ENCODE measurements at regions not wholly inside any gene's neighbourhood (a gene's known extent, or its start where the extent isn't known, plus 50 kb on each side); places are given as distances from the start of the nearest gene placed in this dataset.

DNA sequence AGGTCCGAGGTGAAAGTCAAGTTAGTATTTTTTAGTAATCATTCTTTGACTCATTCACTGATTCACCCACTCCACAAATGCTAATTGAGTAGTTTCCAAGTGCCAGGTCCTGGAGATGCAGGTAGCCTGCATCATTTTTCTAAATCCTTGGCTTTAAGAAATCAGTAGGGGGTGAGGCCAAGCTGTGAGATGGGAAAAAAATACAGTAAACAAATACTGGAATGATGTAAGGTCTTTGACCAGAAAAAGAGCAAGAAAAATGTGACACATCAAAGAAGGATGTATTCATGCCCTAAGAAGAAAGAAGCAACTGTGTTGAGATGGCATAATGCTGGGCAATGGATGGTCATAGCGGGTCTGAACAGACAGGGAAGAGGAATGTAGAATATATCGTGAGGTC is 1386.6 kb downstream of the PCDH7 start:
- DNase-seq, result no peak
- Mint-ChIP-seq H3K36me3 (ENCODE audit: insufficient read depth, unreplicated experiment) (no peaks in the 10 kb centered on the region), H3K27me3 (ENCODE audit: unreplicated experiment) (no peaks in the 10 kb centered on the region), H3K4me1 (ENCODE audit: low read depth, unreplicated experiment) (no peaks in the 10 kb centered on the region), H3K9me3 (ENCODE audit: low read depth, unreplicated experiment) (peaks cover 9% of the 10 kb centered on the region), H3K27ac (ENCODE audit: unreplicated experiment) (no peak overlapping the region), H3K4me3 (ENCODE audit: low read depth, unreplicated experiment) (no peak overlapping the region)
- BruUV-seq (replicated peaks), result no TSS peak
- TF ChIP-seq, protein P1, sequence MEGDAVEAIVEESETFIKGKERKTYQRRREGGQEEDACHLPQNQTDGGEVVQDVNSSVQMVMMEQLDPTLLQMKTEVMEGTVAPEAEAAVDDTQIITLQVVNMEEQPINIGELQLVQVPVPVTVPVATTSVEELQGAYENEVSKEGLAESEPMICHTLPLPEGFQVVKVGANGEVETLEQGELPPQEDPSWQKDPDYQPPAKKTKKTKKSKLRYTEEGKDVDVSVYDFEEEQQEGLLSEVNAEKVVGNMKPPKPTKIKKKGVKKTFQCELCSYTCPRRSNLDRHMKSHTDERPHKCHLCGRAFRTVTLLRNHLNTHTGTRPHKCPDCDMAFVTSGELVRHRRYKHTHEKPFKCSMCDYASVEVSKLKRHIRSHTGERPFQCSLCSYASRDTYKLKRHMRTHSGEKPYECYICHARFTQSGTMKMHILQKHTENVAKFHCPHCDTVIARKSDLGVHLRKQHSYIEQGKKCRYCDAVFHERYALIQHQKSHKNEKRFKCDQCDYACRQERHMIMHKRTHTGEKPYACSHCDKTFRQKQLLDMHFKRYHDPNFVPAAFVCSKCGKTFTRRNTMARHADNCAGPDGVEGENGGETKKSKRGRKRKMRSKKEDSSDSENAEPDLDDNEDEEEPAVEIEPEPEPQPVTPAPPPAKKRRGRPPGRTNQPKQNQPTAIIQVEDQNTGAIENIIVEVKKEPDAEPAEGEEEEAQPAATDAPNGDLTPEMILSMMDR (IDR thresholded peaks at IDR 0.05; ENCODE audit: unreplicated experiment), result no peak
- CTCF ChIA-PET, result no interaction called here
- intact Hi-C loops (cut with micrococcal nuclease; ENCODE audit: unreplicated experiment), result no loop called here

DNA sequence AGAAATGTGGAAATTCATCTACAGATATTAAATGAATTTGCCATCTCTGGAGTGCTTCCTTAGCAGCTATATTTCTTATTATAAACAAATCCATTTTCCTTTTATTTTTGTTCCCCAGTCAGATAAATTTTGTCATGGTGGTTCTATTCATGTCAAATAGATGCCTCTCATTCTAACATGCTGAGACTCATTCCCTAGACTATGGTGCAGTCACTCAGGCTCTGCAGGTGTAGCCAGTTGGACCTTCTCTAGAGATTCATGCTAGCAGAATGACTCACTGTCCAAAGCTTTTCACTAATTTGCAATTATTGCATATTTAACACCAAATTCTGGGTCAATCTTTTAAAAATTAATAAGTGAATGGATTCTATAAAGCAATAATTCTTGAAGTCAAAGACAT is 1392.7 kb downstream of the PCDH7 start:
- Mint-ChIP-seq H3K27ac (ENCODE audit: unreplicated experiment) (no peak overlapping the region), H3K4me1 (ENCODE audit: low read depth, unreplicated experiment) (no peaks in the 10 kb centered on the region), H3K27me3 (ENCODE audit: unreplicated experiment) (no peaks in the 10 kb centered on the region), H3K9me3 (ENCODE audit: low read depth, unreplicated experiment) (peaks cover 6% of the 10 kb centered on the region), H3K36me3 (ENCODE audit: insufficient read depth, unreplicated experiment) (no peaks in the 10 kb centered on the region), H3K4me3 (ENCODE audit: low read depth, unreplicated experiment) (no peak overlapping the region)
- TF ChIP-seq, protein P1 (IDR thresholded peaks at IDR 0.05; ENCODE audit: unreplicated experiment), result no peak
- no peak for DNase-seq
- no TSS peak for BruUV-seq (replicated peaks)
- intact Hi-C loops (cut with micrococcal nuclease; ENCODE audit: unreplicated experiment), result no loop called here
- CTCF ChIA-PET, result no interaction called here

DNA sequence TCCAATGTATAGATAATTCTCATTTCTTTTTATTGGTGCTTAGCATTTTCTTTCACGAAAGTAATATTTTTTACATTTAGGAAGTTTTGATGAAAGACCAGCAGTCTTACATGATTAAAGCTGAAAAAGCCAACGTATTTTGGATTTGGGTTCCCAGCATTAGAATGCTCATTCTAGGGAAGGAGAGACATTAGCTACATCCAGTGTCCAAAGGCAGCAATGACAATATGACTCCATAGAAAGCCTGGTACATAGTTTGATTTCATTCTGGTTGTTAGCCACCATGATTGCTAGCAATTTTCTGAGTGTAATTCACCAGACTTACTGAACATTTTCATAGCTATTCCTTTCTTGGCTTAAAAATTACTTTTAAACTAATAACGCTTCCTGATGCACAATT is 1397.5 kb downstream of the PCDH7 start:
- H3K27ac Mint-ChIP-seq (ENCODE audit: unreplicated experiment), result no peak overlapping the region
- TF ChIP-seq, protein P1 (IDR thresholded peaks at IDR 0.05; ENCODE audit: unreplicated experiment), result no peak
- no TSS peak for BruUV-seq (replicated peaks)
- no peaks in the 10 kb centered on the region for H3K36me3 Mint-ChIP-seq (ENCODE audit: insufficient read depth, unreplicated experiment)
- H3K9me3 Mint-ChIP-seq (ENCODE audit: low read depth, unreplicated experiment), result no peaks in the 10 kb centered on the region
- CTCF ChIA-PET, result no interaction called here
- no peaks in the 10 kb centered on the region for H3K4me1 Mint-ChIP-seq (ENCODE audit: low read depth, unreplicated experiment)
- intact Hi-C loops (cut with micrococcal nuclease; ENCODE audit: unreplicated experiment), result no loop called here
- DNase-seq, result no peak
- no peaks in the 10 kb centered on the region for H3K27me3 Mint-ChIP-seq (ENCODE audit: unreplicated experiment)
- no peak overlapping the region for H3K4me3 Mint-ChIP-seq (ENCODE audit: low read depth, unreplicated experiment)

DNA sequence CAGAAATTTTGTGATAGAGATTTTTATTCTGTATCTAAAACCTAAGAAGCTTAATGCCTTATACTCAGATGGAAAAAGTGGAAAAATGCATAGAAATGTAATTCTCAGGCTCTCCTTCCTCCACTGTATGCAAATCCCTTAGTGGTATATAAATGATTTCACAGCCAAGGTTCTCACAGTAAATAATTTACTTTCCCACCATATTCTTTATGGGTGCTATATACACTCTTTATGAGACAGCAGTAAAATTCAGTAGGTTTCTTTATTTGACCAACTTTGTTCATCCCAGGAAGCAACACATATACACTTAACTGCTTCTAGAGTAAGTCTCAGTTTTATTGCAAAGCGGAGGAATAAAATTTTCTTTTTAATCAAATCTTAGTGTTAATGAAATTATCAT is 1399.7 kb downstream of the PCDH7 start:
- no peak for DNase-seq
- H3K36me3 Mint-ChIP-seq (ENCODE audit: insufficient read depth, unreplicated experiment), result no peaks in the 10 kb centered on the region
- no peaks in the 10 kb centered on the region for H3K27me3 Mint-ChIP-seq (ENCODE audit: unreplicated experiment)
- intact Hi-C loops (cut with micrococcal nuclease; ENCODE audit: unreplicated experiment), result no loop called here
- no peak overlapping the region for H3K27ac Mint-ChIP-seq (ENCODE audit: unreplicated experiment)
- no TSS peak for BruUV-seq (replicated peaks)
- TF ChIP-seq, protein P1 (IDR thresholded peaks at IDR 0.05; ENCODE audit: unreplicated experiment), result no peak
- H3K4me3 Mint-ChIP-seq (ENCODE audit: low read depth, unreplicated experiment), result no peak overlapping the region
- CTCF ChIA-PET, result no interaction called here
- no peaks in the 10 kb centered on the region for H3K4me1 Mint-ChIP-seq (ENCODE audit: low read depth, unreplicated experiment)
- peaks cover 3% of the 10 kb centered on the region for H3K9me3 Mint-ChIP-seq (ENCODE audit: low read depth, unreplicated experiment)

DNA sequence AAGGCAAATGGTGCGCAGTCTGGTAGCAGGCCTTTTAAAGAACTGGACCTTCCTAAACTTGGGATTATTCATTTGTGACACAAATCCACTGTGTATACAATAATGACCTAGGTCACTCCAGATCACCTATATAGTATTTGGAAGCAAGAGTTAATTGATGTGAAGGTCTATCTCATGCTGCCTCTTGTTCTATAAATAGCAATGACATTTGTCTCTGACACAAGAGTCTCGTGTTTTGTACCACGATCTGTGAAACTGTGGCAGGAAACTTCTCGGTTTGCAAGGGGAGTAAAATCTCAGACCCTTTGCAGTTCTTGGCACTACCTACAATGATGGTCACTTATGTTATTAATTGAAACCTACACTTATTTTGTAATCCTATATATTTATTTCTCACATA is 1408.4 kb downstream of the PCDH7 start:
- Mint-ChIP-seq H3K4me1 (ENCODE audit: low read depth, unreplicated experiment) (no peaks in the 10 kb centered on the region), H3K27ac (ENCODE audit: unreplicated experiment) (no peak overlapping the region), H3K4me3 (ENCODE audit: low read depth, unreplicated experiment) (no peak overlapping the region), H3K9me3 (ENCODE audit: low read depth, unreplicated experiment) (peaks cover 3% of the 10 kb centered on the region), H3K27me3 (ENCODE audit: unreplicated experiment) (no peaks in the 10 kb centered on the region), H3K36me3 (ENCODE audit: insufficient read depth, unreplicated experiment) (no peaks in the 10 kb centered on the region)
- CTCF ChIA-PET, result no interaction called here
- BruUV-seq (replicated peaks), result no TSS peak
- no peak for DNase-seq
- TF ChIP-seq, protein P1 (IDR thresholded peaks at IDR 0.05; ENCODE audit: unreplicated experiment), result no peak
- intact Hi-C loops (cut with micrococcal nuclease; ENCODE audit: unreplicated experiment), result no loop called here

Measured in Calu3 (cell line).